Midbrain (tissue), 1 donor: ENCODE measurements at regions not wholly inside any gene's neighbourhood (a gene's known extent, or its start where the extent isn't known, plus 50 kb on each side); places are given as distances from the start of the nearest gene placed in this dataset.
"Not testable (repeated sequence)": the region's sequence is repeated elsewhere in the genome, so short reads cannot be mapped to it uniquely, and the experiment has no call there.

Experiments
- DNase-seq: peaks from one replicate; lab custom pipeline; 2025; lab: John Stamatoyannopoulos, UW

GRCh38 chr3:20324664-20325478, 138.9 kb upstream of the SGO1 start:
- no peak for DNase-seq

GRCh38 chr3:20323307-20323927, 137.4 kb upstream of the SGO1 start:
- no peak for DNase-seq

GRCh38 chr3:20322085-20322484, 136.1 kb upstream of the SGO1 start:
- DNase-seq = no peak

- DNase-seq = no peak
These were observed 135.5 kb upstream of the SGO1 start for GRCh38 chr3:20321391-20322047.

- no peak for DNase-seq
These were observed 134.5 kb upstream of the SGO1 start for GRCh38 chr3:20320489-20320888.

- no peak for DNase-seq
These were observed 133.5 kb upstream of the SGO1 start for GRCh38 chr3:20319551-20319950.

- no peak for DNase-seq
These were observed 131.6 kb upstream of the SGO1 start for GRCh38 chr3:20317616-20318015.

- DNase-seq = peak; percentile 2
These were observed 130.2 kb upstream of the SGO1 start for GRCh38 chr3:20316238-20316637.

GRCh38 chr3:20310629-20311028, 124.6 kb upstream of the SGO1 start:
- no peak for DNase-seq

- no peak for DNase-seq
These were observed 121.4 kb upstream of the SGO1 start for GRCh38 chr3:20307383-20307782.

GRCh38 chr3:20305647-20306046, 119.6 kb upstream of the SGO1 start:
- no peak for DNase-seq

GRCh38 chr3:20302766-20303165, 116.8 kb upstream of the SGO1 start:
- no peak for DNase-seq

GRCh38 chr3:20288050-20288449, 102.0 kb upstream of the SGO1 start:
- no peak for DNase-seq

- no peak for DNase-seq
These were observed 94.3 kb upstream of the SGO1 start for GRCh38 chr3:20280257-20280656.

- not testable (repeated sequence) for DNase-seq
These were observed 80.0 kb upstream of the SGO1 start for GRCh38 chr3:20265977-20266376.

- DNase-seq = no peak
These were observed 79.0 kb upstream of the SGO1 start for GRCh38 chr3:20264900-20265567.

- no peak for DNase-seq
These were observed 72.4 kb upstream of the SGO1 start for GRCh38 chr3:20258371-20258770.

GRCh38 chr3:20256144-20256543, 70.1 kb upstream of the SGO1 start:
- no peak for DNase-seq

- DNase-seq = no peak
These were observed 68.5 kb upstream of the SGO1 start for GRCh38 chr3:20254268-20255117.

- no peak for DNase-seq
These were observed 64.8 kb upstream of the SGO1 start for GRCh38 chr3:20250786-20251185.

- no peak for DNase-seq
These were observed 64.3 kb upstream of the SGO1 start for GRCh38 chr3:20250314-20250713.

GRCh38 chr3:20246662-20247061, 60.7 kb upstream of the SGO1 start:
- DNase-seq = no peak
